Upper lobe of right lung (tissue), 1 donor: ENCODE measurements at regions not wholly inside any gene's neighbourhood (a gene's known extent, or its start where the extent isn't known, plus 50 kb on each side); places are given as distances from the start of the nearest gene placed in this dataset.

Experiments
- ATAC-seq: fragments of 200-7000 bp; cut with Tn5 transposase; one replicate; pipeline ENCODE4 v1.9.1; 2020; ENCODE audit warnings: mild to moderate bottlenecking, moderate library complexity
- DNase-seq: peaks from one replicate; pipeline ENCODE4 v3.0.0-alpha.2; 2020
- H3K27ac ChIP-seq: fragments of 200-600 bp; one replicate; pipeline ENCODE4 v1.8.0; 2022
- H3K27me3 ChIP-seq: fragments of 200-600 bp; one replicate; pipeline ENCODE4 v1.8.0; 2022; ENCODE audit warnings: mild to moderate bottlenecking
- H3K36me3 ChIP-seq: fragments of 200-600 bp; one replicate; pipeline ENCODE4 v1.8.0; 2022
- H3K4me1 ChIP-seq: fragments of 200-600 bp; one replicate; pipeline ENCODE4 v1.8.0; 2022
- H3K4me3 ChIP-seq: fragments of 200-600 bp; one replicate; pipeline ENCODE4 v1.8.0; 2022; ENCODE audit warnings: mild to moderate bottlenecking
- H3K9me3 ChIP-seq: fragments of 200-600 bp; one replicate; pipeline ENCODE4 v1.8.0; 2022
- intact Hi-C: fragments of 100-400 bp; cut with DNase I; formaldehyde crosslinking; loops from one replicate; pipeline ENCODE4 v1.11.0; 2022
- TF ChIP-seq, protein P1 (sequence below): fragments of 200-600 bp; IDR thresholded peaks from one replicate; pipeline ENCODE4 v1.8.0; 2022; ENCODE audit warnings: antibody characterized with exemption
- donor health status: DM: no; HTN: yes; CAD: no; lungs with severe emphysema.

DNA sequence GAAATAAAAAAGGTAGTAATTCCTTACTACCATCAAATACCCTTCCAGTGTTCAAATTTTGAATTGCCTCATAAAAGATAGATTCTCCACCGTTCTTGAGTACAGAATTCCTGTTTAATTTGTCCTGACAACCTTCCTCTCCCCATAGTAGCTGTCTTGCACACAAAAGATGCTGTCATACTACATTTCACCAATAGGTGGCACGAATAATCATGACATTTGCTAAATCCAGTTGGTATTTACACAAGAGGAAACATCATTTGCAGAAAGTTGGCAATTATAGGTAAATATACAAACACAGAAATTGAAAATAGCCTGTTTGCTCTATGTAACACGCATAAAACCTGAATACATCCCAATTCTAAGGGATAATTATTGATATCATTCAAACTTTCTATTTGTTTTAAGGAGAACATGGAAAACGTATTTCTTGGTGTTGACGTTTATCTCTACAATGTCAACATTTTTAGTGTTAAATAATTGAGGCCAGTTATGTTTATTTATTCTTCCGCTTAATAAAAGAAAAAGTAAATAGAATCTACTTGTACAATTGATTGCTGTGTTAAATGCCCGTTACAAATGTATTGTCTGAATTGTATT, 58.3 kb upstream of the CLDN10 start:
- DNase-seq (no peak), ATAC-seq (peak; percentile 69)
- TF ChIP-seq, protein P1, sequence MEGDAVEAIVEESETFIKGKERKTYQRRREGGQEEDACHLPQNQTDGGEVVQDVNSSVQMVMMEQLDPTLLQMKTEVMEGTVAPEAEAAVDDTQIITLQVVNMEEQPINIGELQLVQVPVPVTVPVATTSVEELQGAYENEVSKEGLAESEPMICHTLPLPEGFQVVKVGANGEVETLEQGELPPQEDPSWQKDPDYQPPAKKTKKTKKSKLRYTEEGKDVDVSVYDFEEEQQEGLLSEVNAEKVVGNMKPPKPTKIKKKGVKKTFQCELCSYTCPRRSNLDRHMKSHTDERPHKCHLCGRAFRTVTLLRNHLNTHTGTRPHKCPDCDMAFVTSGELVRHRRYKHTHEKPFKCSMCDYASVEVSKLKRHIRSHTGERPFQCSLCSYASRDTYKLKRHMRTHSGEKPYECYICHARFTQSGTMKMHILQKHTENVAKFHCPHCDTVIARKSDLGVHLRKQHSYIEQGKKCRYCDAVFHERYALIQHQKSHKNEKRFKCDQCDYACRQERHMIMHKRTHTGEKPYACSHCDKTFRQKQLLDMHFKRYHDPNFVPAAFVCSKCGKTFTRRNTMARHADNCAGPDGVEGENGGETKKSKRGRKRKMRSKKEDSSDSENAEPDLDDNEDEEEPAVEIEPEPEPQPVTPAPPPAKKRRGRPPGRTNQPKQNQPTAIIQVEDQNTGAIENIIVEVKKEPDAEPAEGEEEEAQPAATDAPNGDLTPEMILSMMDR = peak; percentile 76
- no peaks in the 10 kb centered on the region for H3K9me3 ChIP-seq
- H3K36me3 ChIP-seq = no peaks in the 10 kb centered on the region
- no peak overlapping the region for H3K27ac ChIP-seq
- no peaks in the 10 kb centered on the region for H3K4me1 ChIP-seq
- no peaks in the 10 kb centered on the region for H3K27me3 ChIP-seq
- no peak overlapping the region for H3K4me3 ChIP-seq
- intact Hi-C loops = no loop called here

DNA sequence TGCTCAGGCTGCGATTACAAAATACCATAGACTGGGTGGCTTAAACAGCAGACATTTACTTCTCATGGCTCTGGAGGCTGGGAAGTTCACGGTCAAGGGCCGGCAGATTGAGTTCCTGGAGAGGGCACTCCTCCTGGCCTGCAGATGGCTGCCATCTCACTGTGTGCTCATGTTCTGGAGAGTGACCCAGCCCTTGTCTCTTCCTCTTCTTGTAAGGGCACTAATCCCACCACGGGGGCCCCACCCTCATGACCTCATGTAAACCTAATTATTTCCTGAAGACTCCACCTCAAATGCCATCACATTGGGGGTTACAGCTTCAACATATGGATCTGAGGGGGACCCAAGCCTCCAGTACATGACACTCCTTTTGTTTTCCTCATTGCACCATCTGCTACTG, 56.0 kb upstream of the CLDN10 start:
- Histone ChIP-seq H3K9me3 (no peaks in the 10 kb centered on the region), H3K4me1 (no peaks in the 10 kb centered on the region), H3K36me3 (no peaks in the 10 kb centered on the region), H3K27me3 (no peaks in the 10 kb centered on the region), H3K27ac (no peak overlapping the region), H3K4me3 (no peak overlapping the region)
- ATAC-seq = no peak
- intact Hi-C loops = no loop called here
- no peak for DNase-seq
- TF ChIP-seq, protein P1 = no peak

DNA sequence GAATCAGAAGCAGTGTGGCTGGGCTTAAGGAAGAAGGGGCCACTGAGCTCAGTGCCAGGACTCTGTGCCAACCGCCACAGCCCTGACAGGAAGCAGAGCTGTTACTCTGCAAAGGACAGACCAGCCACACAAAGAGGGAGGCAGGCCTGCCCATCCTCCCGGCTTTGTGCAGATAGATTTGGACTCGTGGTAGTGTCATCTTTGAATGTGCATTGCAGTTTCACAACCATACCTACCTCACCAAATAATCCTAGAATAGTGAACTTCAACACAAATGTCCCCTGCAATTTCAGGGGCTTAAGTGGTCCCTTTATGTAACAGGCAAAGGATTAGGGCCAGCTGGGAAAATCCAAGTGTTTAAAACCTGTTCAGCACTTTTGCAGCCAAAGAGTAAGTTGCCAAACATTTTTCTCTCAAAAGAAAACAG, 55.1 kb upstream of the CLDN10 start:
- intact Hi-C loops = no loop called here
- TF ChIP-seq, protein P1 = no peak
- no peak for DNase-seq
- Histone ChIP-seq H3K4me1 (no peaks in the 10 kb centered on the region), H3K27me3 (no peaks in the 10 kb centered on the region), H3K4me3 (no peak overlapping the region), H3K9me3 (no peaks in the 10 kb centered on the region), H3K36me3 (no peaks in the 10 kb centered on the region), H3K27ac (no peak overlapping the region)
- no peak for ATAC-seq

DNA sequence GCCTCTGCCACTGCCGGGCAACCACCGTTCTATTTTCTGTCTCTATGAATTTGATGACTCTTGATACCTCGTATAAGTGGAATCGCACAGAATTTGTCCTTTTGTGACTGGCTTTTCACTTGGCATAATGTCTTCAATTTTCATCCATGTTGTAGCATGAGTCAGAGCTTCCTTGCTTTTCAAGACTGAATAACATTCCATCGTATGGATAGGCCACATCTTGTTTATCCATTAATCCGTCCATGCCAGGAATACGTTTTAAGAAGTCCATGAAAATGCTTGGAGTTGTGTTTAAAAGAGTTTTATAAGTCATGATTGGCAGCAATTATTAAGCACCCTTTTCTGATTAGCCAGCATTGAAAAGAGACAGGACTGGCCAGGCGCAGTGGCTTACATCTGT, 53.6 kb upstream of the CLDN10 start:
- intact Hi-C loops = no loop called here
- ATAC-seq = no peak
- no peaks in the 10 kb centered on the region for H3K4me1 ChIP-seq
- no peaks in the 10 kb centered on the region for H3K36me3 ChIP-seq
- no peaks in the 10 kb centered on the region for H3K9me3 ChIP-seq
- no peak overlapping the region for H3K27ac ChIP-seq
- no peaks in the 10 kb centered on the region for H3K27me3 ChIP-seq
- TF ChIP-seq, protein P1 = no peak
- H3K4me3 ChIP-seq = no peak overlapping the region
- no peak for DNase-seq

DNA sequence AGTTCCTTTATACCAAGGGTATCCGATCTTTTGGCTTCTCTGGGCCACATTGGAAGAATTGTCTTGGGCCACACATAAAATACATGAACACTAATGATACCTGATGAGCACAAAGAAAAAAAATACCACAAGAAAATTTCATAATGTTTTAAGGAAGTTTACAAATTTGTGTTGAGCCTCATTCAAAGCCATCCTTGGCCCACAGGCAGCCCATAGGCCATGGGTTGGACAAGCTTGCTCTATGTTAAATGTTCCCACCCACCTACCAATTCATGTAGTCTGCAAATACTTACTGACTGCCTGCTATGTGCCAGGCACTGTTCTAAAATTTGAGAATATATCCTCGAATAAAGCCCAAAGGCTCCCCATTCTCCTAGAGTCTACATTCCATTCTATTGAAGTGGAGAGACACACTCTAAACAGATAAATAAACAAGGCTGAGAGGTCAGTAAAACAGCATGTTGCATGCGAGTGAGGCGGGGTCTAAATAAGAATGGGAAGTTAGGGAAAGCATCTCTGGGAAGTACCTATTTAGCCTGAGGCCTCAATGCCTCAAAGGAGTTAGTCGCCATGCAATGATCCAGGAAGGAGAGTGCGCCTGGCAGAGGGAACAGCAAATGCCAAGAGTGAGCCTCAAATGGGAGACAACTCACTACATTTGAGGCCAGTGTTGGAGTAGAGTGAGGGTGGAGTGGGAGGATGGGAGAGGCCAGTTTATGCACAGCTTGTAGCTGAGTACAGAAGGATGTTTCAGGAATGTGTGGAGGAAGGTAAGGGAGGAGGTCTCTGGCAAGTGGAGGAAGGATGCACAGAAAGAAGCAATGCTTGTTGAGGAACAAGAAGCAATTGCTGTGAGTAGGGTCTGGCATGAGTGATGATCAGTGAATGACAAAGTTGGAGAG, 52.5 kb upstream of the CLDN10 start:
- H3K36me3 ChIP-seq = no peaks in the 10 kb centered on the region
- no peaks in the 10 kb centered on the region for H3K9me3 ChIP-seq
- H3K4me3 ChIP-seq = no peak overlapping the region
- H3K27me3 ChIP-seq = no peaks in the 10 kb centered on the region
- TF ChIP-seq, protein P1 = no peak
- no peaks in the 10 kb centered on the region for H3K4me1 ChIP-seq
- intact Hi-C loops = no loop called here
- ATAC-seq (no peak), DNase-seq (no peak)
- no peak overlapping the region for H3K27ac ChIP-seq
